Smooth muscle cell (in vitro differentiated cells): ENCODE measurements at regions not wholly inside any gene's neighbourhood (a gene's known extent, or its start where the extent isn't known, plus 50 kb on each side); places are given as distances from the start of the nearest gene placed in this dataset.

ENCODE experiments used
- DNase-seq: peaks from one replicate; lab custom pipeline; 2025; ENCODE audit not compliant: unreplicated experiment; lab: John Stamatoyannopoulos, UW
- H2AFZ ChIP-seq: fragments of 200-600 bp; sonication (generic); 2 replicates; pipeline ENCODE4 v1.6.0; 2016; ENCODE audit warnings: antibody characterized with exemption, low read depth, mild to moderate bottlenecking
- H3F3A ChIP-seq: fragments of 200-600 bp; sonication (generic); 2 replicates; pipeline ENCODE4 v1.6.0; 2017; ENCODE audit warnings: antibody characterized with exemption, low read depth
- H3K27ac ChIP-seq: fragments of 200-600 bp; sonication (generic); 2 replicates; pipeline ENCODE4 v1.5.1; 2016; ENCODE audit warnings: low read depth, mild to moderate bottlenecking
- H3K27me3 ChIP-seq: fragments of 200-600 bp; sonication (generic); 2 replicates; pipeline ENCODE4 v1.6.1; 2016; ENCODE audit warnings: low read depth, mild to moderate bottlenecking
- H3K36me3 ChIP-seq: fragments of 200-600 bp; sonication (generic); 2 replicates; pipeline ENCODE4 v1.5.1; 2016; ENCODE audit warnings: low read depth
- H3K4me1 ChIP-seq: fragments of 200-600 bp; sonication (generic); 2 replicates; pipeline ENCODE4 v1.5.1; 2016; ENCODE audit warnings: low read depth
- H3K4me2 ChIP-seq: fragments of 200-600 bp; sonication (generic); 2 replicates; pipeline ENCODE4 v1.6.0; 2016; ENCODE audit warnings: mild to moderate bottlenecking
- H3K4me3 ChIP-seq: fragments of 200-600 bp; sonication (generic); 2 replicates; pipeline ENCODE4 v1.5.1; 2016; ENCODE audit warnings: mild to moderate bottlenecking
- H3K79me2 ChIP-seq: fragments of 200-600 bp; sonication (generic); 2 replicates; pipeline ENCODE4 v1.6.0; 2016; ENCODE audit warnings: low read depth, mild to moderate bottlenecking
- H3K9ac ChIP-seq: fragments of 200-600 bp; sonication (generic); 2 replicates; pipeline ENCODE4 v1.6.0; 2016; ENCODE audit warnings: low read depth
- H3K9me3 ChIP-seq: fragments of 200-600 bp; sonication (generic); replicated peaks from 2 replicates; pipeline ENCODE4 v1.5.1; 2016; ENCODE audit warnings: low read depth
- H4K20me1 ChIP-seq: fragments of 200-600 bp; sonication (generic); 2 replicates; pipeline ENCODE4 v1.6.0; 2016; ENCODE audit warnings: low read depth
- WGBS: methylation state at CpG from one replicate; pipeline ENCODE4 v1.1.7; 2016; ENCODE audit warnings: low lambda C conversion rate; 5-methylcytosine and 5-hydroxymethylcytosine counted together
- TF ChIP-seq, protein P1 (sequence below): fragments of 200-600 bp; sonication (generic); IDR thresholded peaks from 2 replicates; pipeline ENCODE4 v1.5.1; 2017; ENCODE audit warnings: borderline replicate concordance, mild to moderate bottlenecking, antibody characterized with exemption; ENCODE audit not compliant: insufficient read depth, poor library complexity, severe bottlenecking

GRCh38 chr10:44766631-44767030 is 144.5 kb upstream of the TMEM72 start:
- Histone ChIP-seq H3K27me3 (no peaks in the 10 kb centered on the region), H4K20me1 (no peaks in the 10 kb centered on the region), H3K4me1 (peaks cover 4% of the 10 kb centered on the region), H3K27ac (no peak overlapping the region), H3K9me3 (no peaks in the 10 kb centered on the region), H3K4me2 (no peak overlapping the region), H2AFZ (no peak overlapping the region), H3F3A (no peaks in the 10 kb centered on the region), H3K79me2 (no peaks in the 10 kb centered on the region), H3K4me3 (no peak overlapping the region), H3K9ac (no peak overlapping the region), H3K36me3 (no peaks in the 10 kb centered on the region)
- TF ChIP-seq, protein P1, sequence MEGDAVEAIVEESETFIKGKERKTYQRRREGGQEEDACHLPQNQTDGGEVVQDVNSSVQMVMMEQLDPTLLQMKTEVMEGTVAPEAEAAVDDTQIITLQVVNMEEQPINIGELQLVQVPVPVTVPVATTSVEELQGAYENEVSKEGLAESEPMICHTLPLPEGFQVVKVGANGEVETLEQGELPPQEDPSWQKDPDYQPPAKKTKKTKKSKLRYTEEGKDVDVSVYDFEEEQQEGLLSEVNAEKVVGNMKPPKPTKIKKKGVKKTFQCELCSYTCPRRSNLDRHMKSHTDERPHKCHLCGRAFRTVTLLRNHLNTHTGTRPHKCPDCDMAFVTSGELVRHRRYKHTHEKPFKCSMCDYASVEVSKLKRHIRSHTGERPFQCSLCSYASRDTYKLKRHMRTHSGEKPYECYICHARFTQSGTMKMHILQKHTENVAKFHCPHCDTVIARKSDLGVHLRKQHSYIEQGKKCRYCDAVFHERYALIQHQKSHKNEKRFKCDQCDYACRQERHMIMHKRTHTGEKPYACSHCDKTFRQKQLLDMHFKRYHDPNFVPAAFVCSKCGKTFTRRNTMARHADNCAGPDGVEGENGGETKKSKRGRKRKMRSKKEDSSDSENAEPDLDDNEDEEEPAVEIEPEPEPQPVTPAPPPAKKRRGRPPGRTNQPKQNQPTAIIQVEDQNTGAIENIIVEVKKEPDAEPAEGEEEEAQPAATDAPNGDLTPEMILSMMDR = no peak
- 40% methylated on average over 5 of the region's 5 CpGs for WGBS
- no peak for DNase-seq

DNA sequence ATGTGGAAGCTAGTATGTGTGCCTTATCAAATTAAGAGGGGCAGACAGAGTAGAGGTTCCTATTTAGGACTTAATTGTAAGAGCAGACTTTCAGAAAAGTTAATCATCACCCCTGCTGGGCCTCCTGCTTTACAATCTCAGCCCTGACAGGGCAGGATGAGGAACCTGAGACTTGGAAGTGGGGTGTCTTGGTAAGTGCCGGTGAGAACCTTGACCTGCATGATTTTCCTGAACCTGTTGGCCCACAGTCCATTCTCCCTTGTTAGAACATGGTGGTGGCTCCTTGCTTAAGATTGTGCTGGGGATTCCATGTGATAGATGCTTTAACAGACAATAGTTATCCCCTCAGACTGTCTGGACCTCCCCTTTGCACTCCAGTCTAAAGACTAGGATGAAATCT is 141.7 kb upstream of the TMEM72 start:
- Histone ChIP-seq H3K9ac (no peak overlapping the region), H3K27me3 (no peaks in the 10 kb centered on the region), H3F3A (no peaks in the 10 kb centered on the region), H3K36me3 (no peaks in the 10 kb centered on the region), H3K4me1 (peaks cover 4% of the 10 kb centered on the region), H4K20me1 (no peaks in the 10 kb centered on the region), H3K4me3 (no peak overlapping the region), H3K79me2 (no peaks in the 10 kb centered on the region), H3K4me2 (no peak overlapping the region), H2AFZ (no peak overlapping the region), H3K9me3 (no peaks in the 10 kb centered on the region), H3K27ac (no peak overlapping the region)
- DNase-seq = no peak
- TF ChIP-seq, protein P1 = no peak
- 84% methylated on average over 1 of the region's 1 CpG for WGBS

- peaks cover 4% of the 10 kb centered on the region for H3K4me1 ChIP-seq
- H3K79me2 ChIP-seq = no peaks in the 10 kb centered on the region
- no peak overlapping the region for H3K4me2 ChIP-seq
- H3F3A ChIP-seq = no peaks in the 10 kb centered on the region
- no peaks in the 10 kb centered on the region for H3K27me3 ChIP-seq
- no peaks in the 10 kb centered on the region for H3K36me3 ChIP-seq
- no peak for DNase-seq
- no peak overlapping the region for H3K9ac ChIP-seq
- H3K4me3 ChIP-seq = no peak overlapping the region
- TF ChIP-seq, protein P1 = no peak
- WGBS = 56% methylated on average over 2 of the region's 2 CpGs
- no peaks in the 10 kb centered on the region for H4K20me1 ChIP-seq
- H3K9me3 ChIP-seq = no peaks in the 10 kb centered on the region
- no peak overlapping the region for H2AFZ ChIP-seq
- H3K27ac ChIP-seq = no peak overlapping the region
These were observed 139.7 kb upstream of the TMEM72 start for GRCh38 chr10:44771233-44771995.

DNA sequence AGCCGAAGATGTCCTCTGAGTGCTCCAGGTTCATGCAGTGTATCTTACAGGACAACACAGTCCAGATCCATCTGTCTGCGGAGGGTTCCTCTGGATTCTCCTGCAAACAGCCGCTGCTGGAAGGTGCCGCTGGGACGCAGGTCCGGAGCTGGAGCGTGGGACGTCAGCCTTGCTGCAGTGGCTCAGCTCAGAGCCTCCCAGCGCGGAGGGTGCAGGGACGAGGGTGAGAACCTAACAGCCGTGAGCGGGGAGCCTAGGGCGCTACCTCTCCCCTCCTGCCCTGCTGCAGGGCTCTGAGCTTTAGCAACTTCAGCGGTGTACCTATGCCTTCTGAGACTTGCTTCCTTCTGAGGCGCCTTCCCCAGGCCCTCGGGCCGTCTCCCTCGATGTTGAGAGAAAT is 137.6 kb upstream of the TMEM72 start:
- 93% methylated on average over 19 of the region's 19 CpGs for WGBS
- no peaks in the 10 kb centered on the region for H3F3A ChIP-seq
- no peak overlapping the region for H3K4me2 ChIP-seq
- H3K4me1 ChIP-seq = peaks cover 4% of the 10 kb centered on the region
- no peak overlapping the region for H3K9ac ChIP-seq
- H3K9me3 ChIP-seq = no peaks in the 10 kb centered on the region
- DNase-seq = no peak
- no peak overlapping the region for H3K4me3 ChIP-seq
- H3K27me3 ChIP-seq = no peaks in the 10 kb centered on the region
- no peaks in the 10 kb centered on the region for H3K79me2 ChIP-seq
- H2AFZ ChIP-seq = no peak overlapping the region
- no peak overlapping the region for H3K27ac ChIP-seq
- TF ChIP-seq, protein P1 = no peak
- no peaks in the 10 kb centered on the region for H3K36me3 ChIP-seq
- H4K20me1 ChIP-seq = no peaks in the 10 kb centered on the region
